DMS53 (cell line): ENCODE measurements at regions not wholly inside any gene's neighbourhood (a gene's known extent, or its start where the extent isn't known, plus 50 kb on each side); places are given as distances from the start of the nearest gene placed in this dataset.

Experiments used
- DNase-seq: peaks from one replicate; lab custom pipeline; 2025; lab: John Stamatoyannopoulos, UW

DNA sequence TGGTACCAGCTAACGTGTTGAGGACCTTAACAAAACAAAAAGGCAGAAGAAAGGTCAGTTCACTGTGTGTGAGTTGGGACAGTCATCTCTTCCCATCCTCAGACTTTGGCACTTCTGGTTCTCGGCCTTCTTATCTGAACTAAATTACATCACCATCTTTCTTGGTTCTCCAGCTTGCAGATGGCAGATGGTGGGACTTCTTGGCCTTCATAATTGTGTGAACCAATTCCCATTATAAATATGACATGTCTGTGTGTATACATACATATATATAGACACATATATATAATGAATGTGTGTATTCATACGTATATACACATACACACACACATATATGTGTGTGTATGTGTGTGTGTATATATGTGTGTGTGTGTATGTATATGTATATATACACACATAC, 301.2 kb upstream of the TRIB2 start:
- DNase-seq, result no peak

DNA sequence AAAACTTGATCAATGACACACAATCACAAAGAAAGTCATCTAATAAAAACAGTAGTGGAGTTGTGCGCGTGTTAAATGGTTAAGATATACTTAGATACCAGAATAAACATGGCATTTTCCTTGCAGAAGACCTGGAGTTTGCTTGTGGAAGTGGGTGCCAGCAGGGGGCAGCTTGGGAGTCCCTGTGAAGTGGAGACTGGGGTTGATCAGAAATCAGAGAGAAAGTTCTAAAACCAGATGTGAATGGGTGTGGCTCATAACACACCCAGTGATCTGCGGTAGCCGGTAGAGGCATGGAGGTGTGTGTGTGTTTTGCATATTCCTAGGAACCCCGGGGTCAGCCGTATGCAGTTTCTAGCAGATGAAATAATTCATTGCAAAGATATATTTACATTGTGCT, 300.1 kb upstream of the TRIB2 start:
- peak; percentile 5 for DNase-seq

DNA sequence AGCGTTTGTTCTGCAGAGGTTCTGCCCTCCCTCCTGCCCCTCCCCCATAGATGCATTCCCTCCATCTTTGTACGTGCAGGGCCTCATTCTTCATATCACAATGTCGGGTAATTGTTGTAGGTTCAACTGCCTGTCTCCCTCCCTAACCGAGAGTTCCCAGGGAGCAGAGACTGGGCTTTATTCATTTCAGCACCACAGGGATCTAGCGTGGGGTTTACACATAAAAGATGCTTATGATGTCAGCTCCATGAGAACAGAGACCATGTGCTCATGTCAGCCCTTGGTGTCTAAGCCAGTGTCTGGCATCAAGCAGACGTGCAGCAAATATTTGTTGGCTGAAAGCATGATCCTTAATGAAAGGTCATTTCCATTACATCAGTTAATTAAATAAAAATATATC, 298.9 kb upstream of the TRIB2 start:
- no peak for DNase-seq

DNA sequence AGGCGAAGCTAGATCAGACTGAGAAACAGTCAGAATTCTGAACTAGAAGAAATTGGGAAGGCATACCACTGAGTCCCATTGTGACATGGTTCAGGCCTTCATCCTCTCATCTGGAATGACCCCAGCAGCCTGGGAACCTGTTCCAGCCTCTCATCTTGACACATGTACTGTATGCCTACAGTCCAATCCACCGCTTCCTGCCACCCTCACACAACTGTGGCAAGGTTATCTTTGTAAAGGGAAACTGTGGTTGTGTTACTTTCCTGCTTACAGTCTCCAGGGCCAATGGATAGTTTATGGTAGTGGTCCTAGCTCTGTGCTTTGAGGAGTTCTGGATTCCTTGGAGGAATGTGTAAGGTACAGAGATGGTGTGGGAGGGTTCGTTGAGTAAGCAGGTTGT, 296.9 kb upstream of the TRIB2 start:
- DNase-seq, result no peak

DNA sequence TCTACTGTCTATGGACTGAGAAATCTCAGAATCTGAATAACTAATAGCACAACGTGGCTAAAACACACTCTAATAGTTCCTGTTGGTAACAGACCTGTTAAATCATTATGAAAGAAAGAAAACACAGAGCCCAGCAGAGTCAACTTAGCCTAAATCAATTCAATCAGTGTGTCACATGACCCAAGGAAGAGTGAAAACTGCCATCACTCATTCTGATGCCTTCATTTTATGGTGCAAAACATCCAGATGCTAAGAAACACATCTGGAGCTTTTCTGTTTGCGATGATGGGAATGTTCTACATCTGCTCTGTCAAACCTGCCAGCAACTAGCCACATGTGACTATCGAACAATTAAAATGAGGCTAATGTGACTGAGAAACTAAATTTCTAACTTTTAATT, 295.7 kb upstream of the TRIB2 start:
- no peak for DNase-seq

DNA sequence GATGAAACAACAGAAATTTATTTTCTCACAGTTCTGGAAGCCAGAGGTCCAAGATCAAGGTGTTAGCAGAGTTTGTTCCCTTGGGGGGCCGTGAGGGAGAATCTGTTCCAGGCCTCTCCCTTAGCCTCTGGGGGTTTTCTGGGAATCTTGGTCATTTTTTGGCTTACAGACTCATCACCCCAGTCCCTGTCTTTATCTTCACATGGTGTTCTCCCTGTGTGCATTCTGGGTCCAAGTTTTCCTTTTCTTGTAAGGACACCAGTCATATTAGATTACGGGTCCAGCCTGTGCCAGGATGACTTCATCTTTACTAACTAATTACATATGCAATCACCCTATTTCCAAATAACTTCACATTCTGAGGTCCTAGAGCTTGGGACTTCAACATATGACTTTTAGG, 292.5 kb upstream of the TRIB2 start:
- no peak for DNase-seq

DNA sequence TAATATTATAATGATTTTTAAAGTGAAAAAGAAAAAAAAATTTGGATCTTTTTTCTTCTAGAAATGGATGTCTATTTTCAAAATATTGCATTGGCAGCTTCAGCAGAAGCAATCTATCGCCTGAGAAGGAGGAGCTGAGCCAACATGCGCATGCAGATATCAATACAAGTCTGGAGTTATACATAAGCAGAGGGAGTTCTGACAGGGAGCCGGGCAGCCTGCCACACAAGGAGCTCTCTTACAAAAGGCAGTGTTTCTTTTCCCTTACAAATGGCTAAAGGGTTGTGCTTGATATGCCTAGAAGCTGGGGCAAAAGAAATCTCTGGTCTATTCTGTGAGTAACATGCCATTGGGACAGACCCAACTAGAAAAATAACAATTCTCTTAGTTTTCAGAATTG, 291.9 kb upstream of the TRIB2 start:
- no peak for DNase-seq

DNA sequence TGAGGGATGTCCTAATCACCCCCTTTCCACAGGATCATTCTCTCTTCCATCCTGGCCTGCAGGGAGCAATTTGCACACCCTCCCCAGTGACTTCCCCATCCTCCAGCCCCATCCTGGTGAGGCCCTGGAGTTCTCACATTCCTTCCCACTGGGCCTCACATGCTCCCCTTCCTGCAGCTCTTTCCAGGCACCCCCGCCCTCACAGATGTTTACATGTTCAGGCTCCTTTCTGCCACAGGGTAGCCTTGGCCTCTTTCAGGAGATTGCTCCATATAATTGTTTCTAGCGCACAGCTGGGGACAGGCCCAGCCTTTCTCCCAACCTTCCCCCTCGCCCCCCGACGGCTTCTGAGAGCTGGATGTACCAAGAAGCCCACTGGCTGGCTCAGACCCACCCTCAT, 288.4 kb upstream of the TRIB2 start:
- DNase-seq, result no peak

DNA sequence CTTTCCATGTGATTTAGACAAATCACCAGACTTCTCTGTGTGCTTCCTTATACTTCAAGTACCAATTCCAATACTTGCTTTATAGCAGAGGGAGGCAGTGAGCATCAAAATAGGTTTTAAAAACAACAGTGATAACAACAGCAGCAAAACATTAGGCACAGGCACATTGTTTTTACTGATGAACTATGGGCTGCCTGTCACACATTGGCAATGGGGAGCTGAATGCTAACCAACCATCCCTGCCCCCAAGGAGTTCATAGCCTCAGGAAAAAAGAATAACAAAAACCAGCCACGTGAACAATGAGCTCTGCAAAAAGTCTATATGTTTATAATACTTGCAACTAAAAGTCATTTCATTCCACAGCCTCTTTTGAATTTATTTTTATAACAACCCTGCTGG, 287.9 kb upstream of the TRIB2 start:
- DNase-seq, result no peak

DNA sequence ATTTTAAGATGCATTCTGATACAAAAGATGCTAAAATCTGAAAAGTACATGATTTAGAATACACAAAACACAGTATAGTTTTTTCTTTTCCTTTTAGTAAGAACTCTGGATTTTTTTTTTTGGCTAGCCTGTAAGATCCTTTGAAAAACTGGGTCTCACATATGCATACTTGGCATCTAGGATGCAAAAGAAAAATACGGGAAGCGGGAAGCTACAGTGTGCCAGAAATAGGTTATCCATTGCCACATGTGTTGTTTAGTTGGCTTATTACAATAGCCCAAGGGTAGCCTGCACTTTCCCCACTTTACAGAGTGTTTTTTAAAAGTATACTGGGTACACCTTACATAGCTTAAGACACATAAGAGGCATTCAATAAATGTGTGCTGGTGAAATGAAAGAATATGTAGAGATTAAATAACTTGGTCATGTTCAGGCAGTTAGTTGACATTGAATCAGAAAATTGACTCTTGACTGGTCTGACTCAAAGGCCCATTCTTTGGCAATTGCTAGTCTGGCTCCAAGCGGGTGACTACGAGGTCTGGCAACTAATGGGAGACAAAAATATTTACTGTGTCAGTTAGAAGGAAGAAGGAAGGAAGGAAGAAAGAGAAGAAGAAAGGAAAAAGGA, 286.8 kb upstream of the TRIB2 start:
- DNase-seq, result no peak

DNA sequence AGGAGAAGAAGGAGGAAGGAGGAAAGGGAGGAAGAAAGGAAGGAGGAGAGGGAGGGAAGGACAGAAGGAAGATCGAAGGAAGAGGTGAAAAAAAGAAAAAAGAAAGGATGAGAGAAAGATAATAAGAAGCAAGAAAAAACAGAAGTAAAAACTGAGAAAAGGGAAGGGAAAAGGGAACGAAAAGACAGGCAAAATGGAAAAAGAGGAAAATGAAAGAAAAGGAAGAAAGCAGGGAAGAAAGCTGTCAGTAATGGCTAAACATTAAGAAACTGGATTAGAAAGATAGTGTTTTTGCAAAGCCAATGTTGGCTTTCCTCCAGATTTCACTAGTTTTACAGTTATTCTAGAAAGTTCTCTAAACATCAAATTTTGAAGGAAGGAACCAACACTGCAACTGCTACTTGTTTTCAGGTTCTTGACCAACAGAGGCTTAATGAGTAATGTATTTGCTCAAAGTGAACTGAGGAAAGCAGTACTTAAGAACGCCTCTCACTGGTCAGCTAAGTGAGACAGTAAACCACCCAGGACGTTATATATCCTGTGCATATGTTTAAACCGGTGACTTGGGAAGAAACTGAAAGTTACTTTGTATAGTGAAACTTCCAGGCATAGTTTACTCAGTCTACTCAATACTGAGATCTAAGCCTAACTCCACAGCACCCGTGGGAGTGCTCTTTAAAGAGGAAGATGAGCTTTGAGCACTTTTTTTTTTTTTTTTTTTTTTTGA, 286.2 kb upstream of the TRIB2 start:
- peak; percentile 12 for DNase-seq

DNA sequence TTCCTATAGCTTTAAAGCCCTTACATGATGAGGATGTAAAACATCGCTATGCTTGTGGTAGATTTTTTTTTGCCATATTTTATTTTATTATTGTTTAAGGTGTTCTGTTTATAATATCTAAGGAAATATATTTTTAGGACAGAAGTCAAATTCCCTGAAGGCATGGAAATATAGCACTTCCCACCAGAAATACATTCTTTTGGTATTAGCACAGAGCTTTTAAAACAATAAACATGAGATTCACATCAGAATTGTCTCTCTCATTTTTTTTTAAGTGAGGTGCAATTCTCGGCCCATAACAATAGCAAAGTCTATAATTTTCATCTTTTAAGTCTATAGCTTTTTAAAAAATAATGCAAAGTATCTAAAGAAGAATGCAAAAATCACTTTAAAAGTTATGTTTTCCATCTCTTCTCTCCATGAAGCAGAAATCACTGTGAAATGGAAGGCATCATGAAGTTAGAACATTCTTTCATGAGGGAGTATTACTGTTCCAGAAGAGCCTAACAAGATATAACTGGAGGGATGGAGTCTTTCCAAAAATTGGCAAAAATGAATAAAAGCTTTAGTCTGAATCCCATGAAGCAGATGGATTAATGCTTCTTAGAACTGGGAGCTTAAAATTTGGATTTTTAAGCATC, 283.6 kb upstream of the TRIB2 start:
- DNase-seq, result no peak

DNA sequence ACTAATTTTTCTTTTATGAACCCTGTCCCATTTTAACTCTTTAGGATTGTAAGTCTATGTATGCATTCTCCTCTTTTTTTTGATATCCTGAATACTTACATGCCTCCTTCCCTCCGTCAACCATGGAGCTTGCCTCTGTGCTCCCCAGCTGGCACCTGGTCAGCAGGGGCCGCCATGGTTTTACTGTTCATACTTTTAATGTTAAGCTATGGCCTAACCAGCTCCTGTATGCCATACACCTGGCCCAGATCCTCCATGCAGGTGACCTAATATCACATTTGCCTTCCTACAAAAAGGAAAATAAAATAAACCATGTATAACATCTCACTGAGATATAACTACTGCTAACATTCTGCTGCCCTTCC, 283.1 kb upstream of the TRIB2 start:
- DNase-seq, result peak; percentile 3

DNA sequence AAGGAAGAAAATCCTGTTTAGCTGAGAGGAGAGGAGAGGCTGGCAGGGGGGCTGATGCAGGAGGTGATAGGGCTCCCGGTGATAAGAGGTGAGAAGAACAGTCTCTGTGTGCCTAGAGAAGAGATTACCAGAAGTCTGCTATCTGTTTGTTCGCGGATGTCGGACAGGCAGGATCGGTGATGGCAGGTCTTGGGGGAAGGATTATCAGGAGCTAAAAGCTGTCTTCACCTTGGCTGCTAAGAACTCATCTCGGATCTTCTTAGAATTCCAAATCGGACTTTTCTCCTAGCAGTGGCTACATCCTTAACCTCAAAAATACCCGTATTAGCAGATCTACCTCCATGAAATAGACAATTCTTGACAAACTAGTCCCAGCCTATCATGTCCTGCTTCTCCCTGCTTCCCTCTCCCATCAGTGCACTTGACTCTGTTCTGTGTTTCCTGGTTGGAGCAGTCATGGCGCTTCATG, 282.1 kb upstream of the TRIB2 start:
- DNase-seq, result no peak

DNA sequence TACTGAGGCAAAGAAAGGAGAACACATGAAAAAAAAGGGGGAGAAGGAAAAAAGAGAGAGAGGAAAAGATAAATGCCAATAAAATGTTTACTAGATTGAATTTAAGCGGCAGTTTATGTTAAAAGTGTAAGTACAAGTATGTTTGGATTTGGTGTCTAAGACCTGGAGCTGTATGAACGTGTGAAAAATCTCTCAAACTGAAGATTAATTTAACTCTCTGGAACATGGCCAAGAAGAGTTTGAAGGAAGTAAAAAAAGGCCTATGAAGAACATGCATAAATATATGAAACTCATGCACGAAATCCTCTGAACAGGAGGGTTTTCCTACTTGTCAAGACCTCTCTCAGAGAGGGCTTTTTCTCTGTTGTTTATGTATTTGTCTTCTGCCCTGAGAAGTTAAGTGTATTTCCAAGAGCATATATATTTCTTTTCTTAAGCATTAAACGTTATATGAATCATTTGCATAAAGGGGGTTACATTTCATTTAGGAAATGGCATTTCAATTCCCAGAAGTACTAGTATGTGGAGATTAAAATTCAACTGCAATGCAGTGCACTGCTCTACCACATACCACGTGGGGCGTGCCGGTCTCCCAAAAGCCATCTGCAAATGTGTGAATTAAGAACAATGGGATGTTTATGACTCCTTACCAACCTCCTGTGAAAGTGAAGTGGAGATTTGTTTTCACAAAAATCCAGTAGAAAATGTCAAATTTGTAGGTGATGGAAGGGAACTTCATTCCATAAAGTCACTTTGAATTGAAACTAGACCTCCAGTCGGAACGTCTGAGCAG, 281.1 kb upstream of the TRIB2 start:
- DNase-seq, result no peak

DNA sequence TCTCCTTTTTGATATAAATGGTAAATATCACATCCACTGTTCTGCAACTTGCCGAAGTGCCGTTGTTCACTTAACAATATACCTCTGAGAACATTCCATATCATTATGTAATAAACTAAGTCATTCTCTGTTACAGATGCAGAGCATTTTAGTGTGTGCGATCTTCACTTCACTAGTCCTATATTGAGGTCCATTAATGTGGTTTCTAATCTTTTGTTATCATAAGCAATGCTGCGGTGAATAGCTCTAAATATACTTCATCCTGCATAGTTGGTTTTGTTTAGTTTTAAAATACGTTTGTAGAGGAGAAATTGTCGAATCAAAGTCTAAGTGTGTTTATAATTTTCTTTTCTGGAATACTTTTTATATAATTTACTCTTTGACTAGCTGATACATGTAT, 280.3 kb upstream of the TRIB2 start:
- no peak for DNase-seq

DNA sequence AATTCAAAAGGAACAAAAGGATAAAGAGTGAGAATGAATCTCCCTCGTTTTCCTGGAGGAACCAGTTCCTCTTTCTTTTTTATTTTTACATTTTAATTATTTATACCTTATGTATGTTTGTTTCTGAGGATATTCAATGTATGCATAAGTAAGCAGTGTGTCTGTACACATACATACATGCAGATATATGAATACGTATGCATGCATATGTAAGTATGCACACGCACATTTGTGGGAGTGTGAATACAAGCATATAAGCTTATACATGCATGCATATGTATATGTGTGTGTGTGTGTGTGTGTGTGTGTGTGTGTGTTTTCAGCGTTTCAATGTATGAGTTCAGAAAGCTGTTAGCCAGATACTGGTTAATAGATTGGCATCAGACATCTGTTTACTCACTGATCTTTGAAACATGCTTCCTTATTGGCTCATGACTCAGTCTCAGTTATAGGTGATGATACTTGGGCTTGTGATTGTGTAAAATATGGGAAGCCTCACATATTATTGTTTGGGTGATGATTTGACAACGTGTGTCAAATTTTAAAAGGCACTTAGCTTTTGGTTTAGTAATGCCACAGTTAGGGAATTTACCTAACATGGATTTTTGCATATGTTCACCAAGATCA, 279.7 kb upstream of the TRIB2 start:
- DNase-seq, result no peak

DNA sequence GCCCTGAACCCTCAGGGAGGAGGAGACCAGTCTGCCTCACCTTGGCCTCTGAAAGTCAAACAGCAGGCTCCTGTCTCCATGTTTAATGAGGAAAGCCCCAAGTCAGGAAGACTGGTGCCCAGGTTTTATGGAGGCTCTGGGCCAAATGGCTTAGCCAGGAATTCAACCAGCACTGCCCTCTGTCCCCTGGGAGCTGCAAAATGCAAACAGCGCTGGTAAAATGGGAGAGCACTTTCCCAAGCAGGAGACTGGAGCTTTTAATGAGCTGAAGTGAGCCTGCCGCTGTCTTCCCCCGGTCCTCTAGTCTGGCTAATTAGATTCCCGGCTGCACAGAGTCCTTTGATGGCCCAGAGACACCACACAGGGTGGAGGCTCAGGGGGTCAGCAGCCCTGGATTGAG, 276.0 kb upstream of the TRIB2 start:
- no peak for DNase-seq

DNA sequence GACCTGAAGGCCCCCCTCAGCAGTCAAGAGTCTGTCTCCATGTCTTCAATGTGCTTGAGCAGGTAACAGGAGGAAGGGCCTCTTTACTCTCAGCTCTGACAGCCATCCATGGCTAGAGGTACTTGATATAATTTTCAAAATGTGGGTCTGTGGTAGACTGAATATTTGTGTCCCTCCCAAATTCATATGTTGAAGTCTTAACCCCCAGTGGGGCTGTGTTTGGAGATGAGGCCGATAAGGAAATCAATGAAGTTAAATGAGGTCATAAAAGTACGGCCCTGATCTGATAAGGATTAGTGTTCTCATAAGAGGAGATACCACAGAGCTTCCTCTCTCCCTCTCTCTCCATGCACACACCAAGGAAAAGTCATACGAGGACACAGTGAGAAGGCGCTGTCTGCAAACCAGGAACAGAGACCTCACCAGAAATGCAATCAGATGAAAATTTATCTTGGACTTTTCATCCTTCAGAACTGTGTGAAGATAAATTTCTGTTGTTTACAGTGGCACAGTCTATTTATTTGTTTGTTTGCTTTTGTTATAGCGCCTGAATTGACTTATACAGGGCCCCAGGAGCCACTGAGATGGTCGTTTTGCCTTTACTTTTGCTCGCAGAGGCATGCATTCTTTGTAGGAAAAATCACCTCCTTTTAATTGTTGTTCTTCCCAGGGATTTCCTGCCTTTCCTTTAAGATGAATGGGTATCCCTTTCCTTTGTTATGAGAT, 274.8 kb upstream of the TRIB2 start:
- DNase-seq, result no peak

DNA sequence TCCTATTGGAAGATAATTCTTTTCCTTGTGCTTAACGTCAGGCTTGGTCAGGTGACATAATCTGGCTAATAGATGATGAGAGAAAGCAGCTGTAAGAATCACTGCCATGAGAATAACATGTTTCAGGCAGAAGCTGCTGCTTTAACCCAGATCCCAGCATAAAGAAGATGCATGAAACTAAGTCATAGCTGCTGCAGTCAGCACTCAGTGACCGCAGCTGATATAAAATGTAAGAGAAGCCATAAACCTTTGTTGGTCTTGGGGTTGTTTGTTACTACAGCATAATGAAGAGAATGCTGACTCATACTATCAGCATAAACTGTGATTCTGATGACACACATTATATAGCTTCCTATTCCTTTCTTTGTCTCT, 274.3 kb upstream of the TRIB2 start:
- no peak for DNase-seq

DNA sequence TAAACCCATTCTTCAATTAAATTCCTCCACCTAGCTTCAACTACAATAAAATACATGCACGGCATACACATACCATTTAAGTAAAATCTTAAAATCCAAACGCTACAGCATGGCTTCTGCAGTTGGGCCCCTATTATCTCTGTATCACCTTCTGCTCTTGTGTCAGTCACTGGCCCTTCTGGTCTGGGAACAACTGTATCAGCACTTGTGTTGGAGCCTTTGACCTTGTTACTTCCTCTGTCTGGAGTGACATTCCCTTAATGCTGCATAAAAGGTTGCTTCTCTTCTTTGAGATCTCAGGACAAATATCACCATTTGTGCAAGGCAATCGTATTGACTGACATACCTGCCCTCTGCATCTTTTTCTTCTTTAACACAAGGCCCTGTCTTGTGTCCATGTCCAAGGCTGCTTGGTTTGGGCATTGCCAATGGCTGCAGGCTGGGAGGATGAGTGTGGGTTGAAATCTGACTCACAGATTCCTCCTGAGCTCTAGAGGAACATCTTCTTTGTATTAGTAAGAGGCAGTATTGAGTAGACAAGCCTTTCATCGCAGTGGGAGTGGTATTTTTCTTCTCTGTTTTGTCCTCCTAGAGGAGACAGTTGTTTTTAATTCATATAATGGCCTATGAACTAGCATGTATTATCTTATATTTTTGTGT, 267.8 kb upstream of the TRIB2 start:
- DNase-seq, result no peak
